Hindlimb muscle (tissue), 1 donor: ENCODE measurements at regions not wholly inside any gene's neighbourhood (a gene's known extent, or its start where the extent isn't known, plus 50 kb on each side); places are given as distances from the start of the nearest gene placed in this dataset.
"Not testable (repeated sequence)": the region's sequence is repeated elsewhere in the genome, so short reads cannot be mapped to it uniquely, and the experiment has no call there.

Source experiments
- DNase-seq: peaks from one replicate; pipeline ENCODE4 v3.0.0-alpha.2; 2013

GRCh38 chr14:48384821-48385220 lies 709.4 kb upstream of the MDGA2 start:
- DNase-seq = no peak

GRCh38 chr14:48382961-48383360 lies 707.6 kb upstream of the MDGA2 start:
- no peak for DNase-seq

- DNase-seq = no peak
Measured at GRCh38 chr14:48378541-48378940, 703.1 kb upstream of the MDGA2 start.

- no peak for DNase-seq
Measured at GRCh38 chr14:48373981-48374380, 698.6 kb upstream of the MDGA2 start.

- DNase-seq = no peak
Measured at GRCh38 chr14:48350971-48351370, 675.6 kb upstream of the MDGA2 start.

- no peak for DNase-seq
Measured at GRCh38 chr14:48349689-48350088, 674.3 kb upstream of the MDGA2 start.

GRCh38 chr14:48341069-48341468 lies 665.7 kb upstream of the MDGA2 start:
- no peak for DNase-seq

GRCh38 chr14:48333221-48333920 lies 658.0 kb upstream of the MDGA2 start:
- DNase-seq = no peak

- DNase-seq = no peak
Measured at GRCh38 chr14:48331421-48331820, 656.0 kb upstream of the MDGA2 start.

- DNase-seq = no peak
Measured at GRCh38 chr14:48325486-48325885, 650.1 kb upstream of the MDGA2 start.

- no peak for DNase-seq
Measured at GRCh38 chr14:48323665-48324064, 648.3 kb upstream of the MDGA2 start.

GRCh38 chr14:48319823-48320222 lies 644.4 kb upstream of the MDGA2 start:
- no peak for DNase-seq

GRCh38 chr14:48304729-48305128 lies 629.3 kb upstream of the MDGA2 start:
- no peak for DNase-seq

GRCh38 chr14:48289701-48290100 lies 614.3 kb upstream of the MDGA2 start:
- DNase-seq = no peak

- not testable (repeated sequence) for DNase-seq
Measured at GRCh38 chr14:48285217-48285616, 609.8 kb upstream of the MDGA2 start.

- no peak for DNase-seq
Measured at GRCh38 chr14:48275301-48275700, 599.9 kb upstream of the MDGA2 start.

GRCh38 chr14:48274826-48275225 lies 599.4 kb upstream of the MDGA2 start:
- no peak for DNase-seq

- not testable (repeated sequence) for DNase-seq
Measured at GRCh38 chr14:48267926-48268325, 592.5 kb upstream of the MDGA2 start.

- not testable (repeated sequence) for DNase-seq
Measured at GRCh38 chr14:48266201-48266600, 590.8 kb upstream of the MDGA2 start.

GRCh38 chr14:48261436-48261835 lies 586.0 kb upstream of the MDGA2 start:
- no peak for DNase-seq

GRCh38 chr14:48260394-48261295 lies 585.2 kb upstream of the MDGA2 start:
- not testable (repeated sequence) for DNase-seq

GRCh38 chr14:48259876-48260275 lies 584.5 kb upstream of the MDGA2 start:
- not testable (repeated sequence) for DNase-seq

- DNase-seq = not testable (repeated sequence)
Measured at GRCh38 chr14:48259232-48259631, 583.8 kb upstream of the MDGA2 start.

GRCh38 chr14:48258703-48259102 lies 583.3 kb upstream of the MDGA2 start:
- DNase-seq = not testable (repeated sequence)
